ENCODE measurements at regions not wholly inside any gene's neighbourhood (a gene's known extent, or its start where the extent isn't known, plus 50 kb on each side); places are given as distances from the start of the nearest gene placed in this dataset.

DNA sequence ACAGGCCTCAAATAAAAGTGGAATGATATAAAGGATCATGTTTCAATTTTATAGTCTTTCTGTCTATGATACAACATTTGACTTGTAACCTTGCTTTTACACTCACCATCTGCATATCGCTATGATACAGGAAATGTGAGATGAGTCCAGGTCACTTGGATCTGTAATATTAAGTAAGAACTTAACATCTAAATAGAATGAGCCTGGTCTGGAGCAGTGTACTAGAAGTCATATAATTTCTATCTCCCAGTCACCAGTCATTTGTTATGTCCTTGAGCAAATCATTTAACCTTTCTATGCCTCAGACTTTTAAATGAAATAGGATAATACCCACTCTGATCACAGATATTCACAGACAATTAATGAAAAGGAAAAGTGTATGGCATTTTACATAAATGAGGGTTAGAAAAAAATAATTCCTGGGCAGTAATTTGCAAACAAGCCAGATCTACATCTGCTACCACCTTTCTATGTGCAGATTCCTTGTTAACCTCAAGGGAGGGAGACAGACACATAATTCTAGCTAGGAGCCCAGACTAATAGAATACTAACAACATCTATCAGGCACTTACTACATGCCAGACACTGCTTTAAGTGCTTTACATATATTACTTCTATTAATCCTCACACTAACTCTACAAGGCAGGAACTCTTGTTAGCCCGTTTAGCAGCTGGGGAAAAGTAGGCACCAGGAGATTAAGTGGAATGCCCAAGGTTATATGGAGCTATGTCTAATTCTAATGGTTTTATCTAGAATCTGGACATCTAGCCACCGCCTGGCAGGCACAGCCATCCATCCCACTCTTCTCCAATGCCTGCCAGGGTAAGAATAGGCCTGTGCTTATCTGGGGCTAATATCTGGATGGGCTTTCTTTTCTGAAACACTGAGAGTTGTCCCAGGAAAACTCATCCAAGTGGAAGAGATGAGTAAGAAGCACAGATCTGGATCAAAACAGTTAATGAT, 313.6 kb upstream of the CDH20 start:
- no peaks in the 10 kb centered on the region for H3K4me1 ChIP-seq
- DNase-seq (no peak), ATAC-seq (no peak)
- no peaks in the 10 kb centered on the region for H3K27me3 ChIP-seq
- H3K9me3 ChIP-seq, result no peaks in the 10 kb centered on the region
- 41% methylated on average over 3 of the region's 3 CpGs for WGBS (ENCODE audit: insufficient coverage, low coverage, low lambda C conversion rate, missing lambda C conversion rate)
- H3K27ac ChIP-seq, result no peak overlapping the region
- TF ChIP-seq, protein P1, sequence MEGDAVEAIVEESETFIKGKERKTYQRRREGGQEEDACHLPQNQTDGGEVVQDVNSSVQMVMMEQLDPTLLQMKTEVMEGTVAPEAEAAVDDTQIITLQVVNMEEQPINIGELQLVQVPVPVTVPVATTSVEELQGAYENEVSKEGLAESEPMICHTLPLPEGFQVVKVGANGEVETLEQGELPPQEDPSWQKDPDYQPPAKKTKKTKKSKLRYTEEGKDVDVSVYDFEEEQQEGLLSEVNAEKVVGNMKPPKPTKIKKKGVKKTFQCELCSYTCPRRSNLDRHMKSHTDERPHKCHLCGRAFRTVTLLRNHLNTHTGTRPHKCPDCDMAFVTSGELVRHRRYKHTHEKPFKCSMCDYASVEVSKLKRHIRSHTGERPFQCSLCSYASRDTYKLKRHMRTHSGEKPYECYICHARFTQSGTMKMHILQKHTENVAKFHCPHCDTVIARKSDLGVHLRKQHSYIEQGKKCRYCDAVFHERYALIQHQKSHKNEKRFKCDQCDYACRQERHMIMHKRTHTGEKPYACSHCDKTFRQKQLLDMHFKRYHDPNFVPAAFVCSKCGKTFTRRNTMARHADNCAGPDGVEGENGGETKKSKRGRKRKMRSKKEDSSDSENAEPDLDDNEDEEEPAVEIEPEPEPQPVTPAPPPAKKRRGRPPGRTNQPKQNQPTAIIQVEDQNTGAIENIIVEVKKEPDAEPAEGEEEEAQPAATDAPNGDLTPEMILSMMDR (IDR thresholded peaks at IDR 0.05), result no peak
- no peak for TF ChIP-seq POLR2A (IDR thresholded peaks at IDR 0.05)
- H3K4me3 ChIP-seq, result no peak overlapping the region
- intact Hi-C loops (cut with DNase I), result no loop called here
- H3K36me3 ChIP-seq, result no peaks in the 10 kb centered on the region

DNA sequence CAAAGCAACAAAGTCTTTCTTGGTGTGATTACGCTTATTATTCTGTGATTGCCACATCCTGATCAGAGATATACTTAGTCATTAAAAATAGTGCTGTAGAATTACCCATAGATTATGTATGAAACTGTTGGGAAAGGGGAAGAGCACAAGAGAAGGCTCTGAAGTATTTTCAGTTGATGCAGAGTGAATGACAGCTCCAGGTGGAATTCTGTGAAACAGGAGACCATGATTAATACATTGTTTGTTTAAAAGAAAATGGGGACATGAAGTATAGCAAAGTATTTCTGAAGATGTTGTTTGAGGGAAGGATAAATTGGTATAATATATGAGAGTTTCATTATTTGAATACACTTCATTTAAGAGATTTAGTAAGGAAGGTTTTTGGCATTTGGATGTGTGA, 307.6 kb upstream of the CDH20 start:
- no peak for ATAC-seq
- H3K4me1 ChIP-seq, result no peaks in the 10 kb centered on the region
- no peaks in the 10 kb centered on the region for H3K36me3 ChIP-seq
- TF ChIP-seq, protein P1 (IDR thresholded peaks at IDR 0.05), result no peak
- TF ChIP-seq POLR2A (IDR thresholded peaks at IDR 0.05), result no peak
- no peaks in the 10 kb centered on the region for H3K27me3 ChIP-seq
- no peaks in the 10 kb centered on the region for H3K9me3 ChIP-seq
- no peak overlapping the region for H3K4me3 ChIP-seq
- no peak for DNase-seq
- 67% methylated on average over 1 of the region's 1 CpG for WGBS (ENCODE audit: insufficient coverage, low coverage, low lambda C conversion rate, missing lambda C conversion rate)
- no peak overlapping the region for H3K27ac ChIP-seq
- intact Hi-C loops (cut with DNase I), result no loop called here

DNA sequence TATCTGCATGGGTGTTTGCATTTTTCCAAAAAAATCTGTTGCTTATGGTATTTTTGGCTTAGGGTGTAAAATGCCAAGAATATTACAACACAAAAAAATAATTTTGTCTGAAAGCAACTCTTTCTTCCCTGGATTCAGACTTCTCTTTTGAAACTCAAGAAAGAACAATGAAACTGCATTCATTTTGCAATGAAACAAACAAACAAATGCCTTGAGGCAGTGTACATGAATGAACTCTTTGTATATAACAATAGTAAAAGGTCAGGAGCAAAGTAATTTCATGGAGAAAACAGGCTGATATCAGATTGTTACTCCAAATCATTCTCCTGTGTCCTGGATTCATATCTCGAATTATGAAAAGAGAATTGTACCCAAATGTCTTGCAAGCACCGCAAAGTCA, 301.6 kb upstream of the CDH20 start:
- 62% methylated on average over 2 of the region's 2 CpGs for WGBS (ENCODE audit: insufficient coverage, low coverage, low lambda C conversion rate, missing lambda C conversion rate)
- Histone ChIP-seq H3K27me3 (no peaks in the 10 kb centered on the region), H3K4me1 (no peaks in the 10 kb centered on the region), H3K9me3 (no peaks in the 10 kb centered on the region), H3K27ac (no peak overlapping the region), H3K4me3 (no peak overlapping the region), H3K36me3 (no peaks in the 10 kb centered on the region)
- ATAC-seq, result no peak
- intact Hi-C loops (cut with DNase I), result no loop called here
- DNase-seq, result no peak
- TF ChIP-seq, protein P1 (IDR thresholded peaks at IDR 0.05), result no peak
- TF ChIP-seq POLR2A (IDR thresholded peaks at IDR 0.05), result no peak

DNA sequence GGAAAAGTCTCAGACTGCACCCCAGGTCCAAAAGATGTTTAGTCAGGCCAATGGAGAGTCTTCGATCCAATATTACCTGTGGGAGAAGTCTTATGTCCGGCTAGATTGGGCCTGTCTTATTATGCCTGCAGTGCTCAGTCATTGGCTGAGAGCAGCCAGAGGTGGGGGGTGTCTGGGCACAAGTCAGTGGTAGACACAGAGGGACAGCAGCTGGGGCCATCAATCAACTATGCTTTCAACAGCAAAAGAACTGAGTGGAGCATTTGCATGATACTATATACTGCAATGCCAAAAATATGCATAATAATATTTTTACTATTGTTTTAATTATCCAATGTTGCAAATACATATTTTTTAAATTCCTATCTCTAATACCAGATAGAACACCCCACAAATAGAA, 298.6 kb upstream of the CDH20 start:
- 51% methylated on average over 2 of the region's 2 CpGs for WGBS (ENCODE audit: insufficient coverage, low coverage, low lambda C conversion rate, missing lambda C conversion rate)
- TF ChIP-seq, protein P1 (IDR thresholded peaks at IDR 0.05), result no peak
- TF ChIP-seq POLR2A (IDR thresholded peaks at IDR 0.05), result no peak
- Histone ChIP-seq H3K27ac (no peak overlapping the region), H3K36me3 (no peaks in the 10 kb centered on the region), H3K4me1 (no peaks in the 10 kb centered on the region), H3K4me3 (no peak overlapping the region), H3K27me3 (no peaks in the 10 kb centered on the region), H3K9me3 (no peaks in the 10 kb centered on the region)
- intact Hi-C loops (cut with DNase I), result no loop called here
- no peak for DNase-seq
- no peak for ATAC-seq
